Suppressor macrophage (primary cell): ENCODE measurements at regions not wholly inside any gene's neighbourhood (a gene's known extent, or its start where the extent isn't known, plus 50 kb on each side); places are given as distances from the start of the nearest gene placed in this dataset.
A peak's percentile ranks its signal among the peaks of the same experiment; 100 is the strongest.

ENCODE experiments used
- DNase-seq, 4 experiments: peaks; one replicate each; pipeline ENCODE4 v3.0.0-alpha.2; 2020 to 2022

DNA sequence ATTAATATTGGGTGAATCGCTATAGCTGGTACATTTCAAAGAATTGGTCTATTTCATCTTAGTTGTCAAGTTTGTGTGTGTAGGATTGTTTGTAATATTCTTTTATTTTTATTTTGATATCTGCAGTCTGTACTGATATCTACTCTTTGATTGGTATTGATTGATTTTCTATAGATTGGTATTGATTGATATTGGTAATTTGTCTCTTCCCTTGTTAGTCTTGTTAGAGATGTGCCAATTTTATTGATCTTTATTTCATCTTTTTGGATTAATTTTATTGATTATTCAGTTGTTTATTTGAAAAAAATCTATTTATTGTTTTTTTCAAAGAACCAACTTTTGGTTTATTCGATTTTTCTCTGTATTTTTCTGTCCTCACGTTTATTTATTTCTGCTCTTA, 61.4 kb downstream of the TM2D3 start:
- no peak for DNase-seq

DNA sequence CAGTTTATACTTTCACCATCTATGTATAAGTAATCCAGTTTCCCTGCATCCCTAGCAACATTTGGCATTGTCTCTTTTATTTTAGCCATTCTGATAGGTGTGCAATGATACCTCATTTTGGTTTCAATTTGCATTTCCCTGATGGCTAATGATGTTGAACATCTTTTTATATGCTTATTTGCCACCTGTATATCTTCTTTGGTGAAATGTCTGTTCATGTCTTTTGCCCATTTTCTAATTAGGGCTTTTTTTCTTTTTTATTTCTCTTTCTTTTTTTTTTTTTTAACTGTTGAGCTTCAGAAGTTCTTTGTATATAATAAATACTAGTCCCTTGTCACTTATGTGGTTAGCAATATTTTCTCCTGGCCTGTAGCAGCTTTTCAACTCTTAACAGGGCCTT, 68.9 kb downstream of the TM2D3 start:
- no peak for DNase-seq

DNA sequence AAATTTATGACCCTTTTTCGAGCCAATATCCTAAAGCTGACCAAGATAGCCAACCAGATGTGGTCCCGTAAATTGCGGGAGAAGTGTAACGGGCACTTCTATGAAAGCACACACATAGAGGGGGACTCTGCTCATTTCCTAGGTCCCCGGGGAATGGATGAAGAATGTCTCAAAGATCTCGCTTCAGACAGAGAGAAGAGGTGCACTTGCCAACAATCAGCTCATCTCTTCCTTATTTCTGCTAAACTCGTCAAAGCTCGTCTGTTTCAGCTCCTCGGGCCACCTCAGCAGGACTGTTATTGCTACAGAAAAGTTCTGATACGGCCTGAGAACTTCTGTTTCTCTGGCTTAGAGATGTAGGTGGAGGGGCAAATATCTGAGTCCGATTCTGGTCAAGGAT, 71.8 kb downstream of the TM2D3 start:
- DNase-seq, result no peak

DNA sequence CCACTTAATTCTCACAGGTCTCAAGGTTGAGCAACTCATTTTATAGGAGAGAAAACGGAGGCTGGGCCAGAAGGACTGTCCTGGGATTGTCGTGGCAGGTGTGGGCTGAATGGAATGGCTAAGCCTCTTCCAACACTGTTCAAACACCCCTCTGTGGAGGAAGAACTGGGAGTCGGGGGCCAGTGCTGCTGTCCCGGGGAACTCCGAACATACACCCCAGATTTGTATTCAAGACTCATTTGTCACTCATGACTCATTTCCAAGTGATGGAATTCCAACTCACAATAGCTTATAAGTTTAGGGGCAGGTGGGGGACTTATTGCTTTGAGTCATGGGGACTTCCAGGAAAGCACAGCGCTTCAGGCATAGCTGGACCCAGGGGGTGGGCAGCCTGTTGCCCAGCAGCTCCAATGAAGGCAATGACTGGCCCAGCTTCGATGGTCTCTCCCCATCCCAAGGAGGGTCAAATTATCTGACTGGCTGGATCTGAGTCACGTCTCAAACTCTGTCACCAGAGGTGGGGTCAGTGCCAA, 72.5 kb downstream of the TM2D3 start:
- no peak for DNase-seq

DNA sequence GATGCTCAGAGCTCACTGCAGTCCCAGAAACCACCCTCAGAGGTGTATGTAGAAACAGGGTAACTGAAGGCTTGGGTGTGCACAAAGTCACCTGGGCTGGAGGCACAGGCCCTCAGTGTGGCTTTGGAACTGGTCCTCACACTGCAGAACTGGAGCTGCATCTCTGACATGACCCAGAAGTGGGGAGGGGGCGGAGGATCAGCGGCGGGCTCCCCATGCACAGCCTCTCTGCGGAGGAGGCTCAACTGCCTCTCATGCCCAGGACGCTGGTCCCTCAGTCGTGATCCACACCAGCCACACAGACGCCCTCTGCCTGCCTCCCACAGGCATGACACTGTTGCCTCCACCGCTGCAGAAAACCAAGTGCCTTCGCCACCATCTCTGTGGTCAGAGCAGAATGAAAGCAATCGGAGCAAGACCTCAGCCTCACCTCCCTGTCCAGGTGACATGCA, 73.7 kb downstream of the TM2D3 start:
- peak; percentile 13 to 56 (median 36) for DNase-seq

DNA sequence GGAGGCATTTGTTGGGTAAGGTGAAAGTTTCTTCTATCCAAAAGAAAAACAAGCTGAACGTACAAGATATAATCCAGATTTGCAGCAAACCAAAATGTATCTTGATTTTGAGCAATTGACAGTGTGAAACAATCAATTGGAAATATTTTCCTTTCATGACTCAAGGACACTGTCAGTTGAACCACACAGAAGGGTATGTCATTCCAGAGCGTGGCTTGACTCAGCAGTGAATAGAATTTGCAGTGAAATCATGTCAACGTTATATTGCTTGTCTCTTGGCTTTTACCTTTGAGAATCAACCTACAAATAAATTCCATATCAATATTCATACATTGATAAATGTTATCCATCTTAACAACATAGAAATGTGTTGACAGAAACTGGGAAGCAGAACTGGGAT, 78.2 kb downstream of the TM2D3 start:
- no peak for DNase-seq

DNA sequence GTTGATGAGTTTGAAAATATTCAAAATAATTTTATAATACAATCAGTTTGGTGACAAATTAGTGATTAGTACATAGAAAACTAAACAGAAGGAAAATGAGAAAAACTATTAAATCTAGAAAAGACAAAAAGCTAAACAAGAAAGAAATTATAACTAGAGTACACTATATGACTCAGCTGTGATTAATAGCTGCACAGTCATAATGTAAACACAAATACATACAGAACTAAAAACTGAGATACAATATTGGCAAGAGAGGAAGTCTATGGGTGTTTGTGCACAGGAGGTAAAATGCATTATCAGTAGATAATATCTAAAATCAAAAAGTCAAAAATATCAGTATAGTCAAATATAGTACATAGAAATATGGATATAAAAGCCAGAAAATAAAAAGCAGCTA, 80.7 kb upstream of the PCSK6 start:
- DNase-seq, result no peak

DNA sequence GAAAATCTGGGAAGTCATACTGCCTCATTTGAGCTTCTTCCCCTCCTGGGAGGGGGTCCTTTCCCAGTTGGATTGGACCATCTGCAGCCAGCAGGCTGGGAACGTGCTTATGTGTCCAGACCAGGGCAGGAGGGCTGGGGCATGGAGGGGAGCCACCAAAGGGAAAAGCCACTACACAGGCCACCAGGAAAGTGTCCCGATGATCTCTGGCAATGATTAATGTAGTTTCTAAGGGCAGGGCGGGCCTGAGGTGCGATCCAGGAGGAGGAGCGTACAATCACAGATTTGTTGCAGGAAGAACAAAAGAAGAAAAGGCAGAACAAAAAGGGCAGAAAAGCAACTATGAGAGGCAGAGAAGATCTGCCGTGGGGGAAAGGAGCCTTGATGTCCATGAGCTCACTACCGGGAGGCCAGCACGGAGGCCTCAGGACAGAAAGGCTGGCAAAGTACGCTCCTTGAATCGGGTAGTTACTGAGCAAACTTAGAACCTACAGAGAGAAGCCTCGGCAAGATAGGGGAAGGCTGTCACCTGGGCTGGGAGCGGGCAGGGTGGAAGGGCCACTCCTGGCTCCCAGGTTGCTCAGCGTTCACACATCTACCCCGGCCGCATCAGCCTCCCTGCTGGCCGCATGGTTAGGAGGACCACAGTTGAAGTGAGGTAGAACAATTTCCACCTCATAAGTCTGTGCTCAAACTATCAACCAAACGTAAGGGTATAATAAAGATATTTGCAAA, 79.5 kb upstream of the PCSK6 start:
- no peak for DNase-seq

DNA sequence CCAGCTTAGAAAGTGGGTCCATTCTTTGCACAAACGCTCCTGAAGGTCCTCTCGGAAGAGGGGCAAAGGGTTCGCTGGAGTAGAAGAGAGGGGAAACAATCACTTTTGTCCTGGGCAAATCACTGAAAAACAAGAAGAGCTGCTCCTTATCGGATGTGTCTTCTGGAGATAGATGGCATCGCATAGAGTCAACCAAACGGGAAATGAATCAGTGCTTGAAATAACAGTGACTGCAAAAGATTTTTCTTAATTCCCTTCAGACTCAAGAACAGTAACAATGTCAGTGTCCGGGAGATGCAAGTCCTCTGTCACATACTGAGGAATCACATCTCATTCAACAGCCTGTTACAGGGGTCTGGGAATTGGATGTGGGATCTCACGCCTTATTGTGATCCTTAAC, 78.8 kb upstream of the PCSK6 start:
- DNase-seq, result no peak

DNA sequence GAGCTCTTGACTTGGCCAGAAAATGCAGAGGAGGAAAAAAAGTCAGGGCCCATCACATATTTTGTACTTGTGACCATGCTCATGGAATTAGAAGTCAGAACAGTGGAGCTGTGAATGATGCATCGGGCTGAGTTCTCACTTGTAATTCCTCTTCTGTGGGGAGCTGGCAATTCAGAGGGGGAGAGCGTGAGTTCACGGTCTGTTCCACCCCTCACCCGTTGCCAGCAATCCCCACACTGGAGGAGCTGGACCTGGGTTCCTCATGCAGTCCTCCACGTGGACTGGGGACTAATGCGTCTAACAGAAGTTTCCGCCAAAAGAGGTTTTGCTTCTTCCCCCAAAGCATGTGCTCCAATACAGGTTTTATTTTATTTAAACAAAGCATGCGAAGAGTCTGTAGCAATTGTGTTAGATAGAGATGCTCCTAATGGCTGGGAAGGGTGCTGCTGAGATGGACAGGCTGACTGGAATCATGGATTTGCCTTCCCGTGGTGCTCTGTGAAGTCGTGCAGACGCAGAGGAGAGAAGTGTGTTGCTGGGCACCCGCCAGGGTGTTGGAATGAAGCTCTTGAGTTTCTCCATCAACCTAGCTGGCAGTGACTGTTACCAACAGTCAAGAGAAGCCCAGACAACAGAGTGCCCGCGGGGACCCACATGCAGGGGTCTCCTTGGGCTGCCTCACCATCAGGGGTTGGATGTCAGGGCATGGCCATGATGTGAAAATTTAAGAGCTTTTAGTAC, 77.4 kb upstream of the PCSK6 start:
- no peak for DNase-seq

DNA sequence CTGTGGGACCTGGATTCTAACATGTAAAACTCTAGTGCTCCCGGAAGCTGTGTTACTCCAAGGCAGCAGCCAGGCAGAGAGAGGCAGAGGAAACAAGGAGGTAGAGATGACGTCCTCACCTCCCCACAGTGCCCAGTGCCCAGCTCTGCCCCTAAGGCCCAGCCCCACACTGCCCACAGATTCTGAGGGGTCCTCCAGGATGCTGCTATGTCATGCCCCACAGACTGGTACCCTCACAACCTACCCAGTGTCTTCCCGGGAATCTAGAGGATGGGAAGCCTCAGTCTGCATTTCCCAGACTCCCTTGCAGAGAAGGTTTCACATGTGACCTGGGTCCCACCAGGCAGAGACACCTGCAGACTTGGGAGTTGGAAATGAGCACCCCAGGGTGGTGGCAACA, 75.9 kb upstream of the PCSK6 start:
- DNase-seq, result no peak

DNA sequence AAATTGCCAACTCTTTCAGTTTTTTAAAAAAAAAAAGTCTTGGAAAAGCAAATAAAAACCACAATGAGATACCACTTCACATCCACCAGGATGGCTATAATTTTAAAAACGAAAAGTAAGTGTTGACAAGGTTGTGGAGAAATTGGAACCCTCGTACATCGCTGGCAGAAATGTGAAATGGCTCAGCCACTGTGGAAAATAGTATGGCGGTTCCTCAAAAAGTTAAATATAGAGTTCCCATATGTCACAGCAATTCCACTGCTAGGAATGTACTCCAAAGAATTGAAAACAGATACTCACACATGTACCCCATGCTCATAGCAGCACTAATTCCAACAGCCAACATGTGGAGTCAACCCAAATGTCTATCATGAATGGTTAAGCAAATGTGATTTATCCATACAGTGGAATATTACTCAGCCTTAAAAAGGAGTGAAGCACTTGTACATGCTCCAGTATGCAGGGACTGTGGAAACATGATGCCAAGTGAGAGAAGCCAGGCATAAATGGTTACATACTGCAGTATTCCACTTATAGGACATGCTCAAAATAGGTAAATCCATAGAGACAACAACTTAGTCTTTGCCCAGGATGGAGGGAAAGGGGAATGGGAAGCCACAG, 73.8 kb upstream of the PCSK6 start:
- DNase-seq, result no peak

DNA sequence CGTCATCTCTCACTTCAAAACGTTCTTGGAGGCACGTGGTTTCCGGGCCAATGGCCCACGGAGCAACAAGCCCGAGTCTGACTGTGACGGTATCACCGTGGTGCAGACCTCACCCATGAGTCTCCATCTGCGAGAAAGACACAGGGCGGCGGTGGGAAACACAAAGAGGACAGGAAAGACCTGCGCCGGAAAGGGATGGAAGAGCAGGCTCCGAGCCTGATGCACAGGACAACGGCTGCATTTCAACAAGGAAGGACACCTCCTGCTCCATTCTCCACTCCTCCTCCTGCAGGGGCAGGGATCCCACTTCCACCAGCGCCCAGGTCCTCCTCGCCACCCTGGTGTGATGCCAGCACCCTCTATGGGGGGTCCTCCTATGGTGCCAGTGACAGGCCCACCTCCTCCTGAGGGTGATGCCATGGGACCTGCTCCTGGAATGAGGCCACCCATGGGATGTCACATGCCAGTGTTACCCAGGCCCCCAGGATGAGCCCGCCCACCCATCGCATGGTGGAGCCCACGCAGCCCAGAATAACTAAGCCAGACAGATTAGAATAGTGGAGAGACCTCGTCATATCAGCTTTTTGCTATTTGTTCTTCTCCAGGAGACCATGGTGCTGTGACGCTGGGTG, 73.0 kb upstream of the PCSK6 start:
- DNase-seq, result no peak

DNA sequence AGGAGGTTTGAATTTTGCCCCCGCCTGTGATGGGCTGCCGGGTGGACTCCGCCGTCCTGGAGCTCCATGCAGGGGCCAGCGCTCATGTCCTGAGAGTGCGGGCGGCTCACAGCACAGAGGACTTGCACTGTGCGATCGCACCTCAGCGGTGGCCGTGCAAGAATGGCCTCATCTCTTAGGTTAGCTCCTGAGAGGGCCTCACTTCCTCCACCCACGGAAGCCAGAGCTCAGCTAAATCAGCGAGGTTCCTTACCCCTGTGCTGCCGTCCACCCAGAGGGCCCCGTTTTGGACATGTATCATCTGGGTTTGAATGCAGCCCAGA, 72.0 kb upstream of the PCSK6 start:
- DNase-seq, result no peak

DNA sequence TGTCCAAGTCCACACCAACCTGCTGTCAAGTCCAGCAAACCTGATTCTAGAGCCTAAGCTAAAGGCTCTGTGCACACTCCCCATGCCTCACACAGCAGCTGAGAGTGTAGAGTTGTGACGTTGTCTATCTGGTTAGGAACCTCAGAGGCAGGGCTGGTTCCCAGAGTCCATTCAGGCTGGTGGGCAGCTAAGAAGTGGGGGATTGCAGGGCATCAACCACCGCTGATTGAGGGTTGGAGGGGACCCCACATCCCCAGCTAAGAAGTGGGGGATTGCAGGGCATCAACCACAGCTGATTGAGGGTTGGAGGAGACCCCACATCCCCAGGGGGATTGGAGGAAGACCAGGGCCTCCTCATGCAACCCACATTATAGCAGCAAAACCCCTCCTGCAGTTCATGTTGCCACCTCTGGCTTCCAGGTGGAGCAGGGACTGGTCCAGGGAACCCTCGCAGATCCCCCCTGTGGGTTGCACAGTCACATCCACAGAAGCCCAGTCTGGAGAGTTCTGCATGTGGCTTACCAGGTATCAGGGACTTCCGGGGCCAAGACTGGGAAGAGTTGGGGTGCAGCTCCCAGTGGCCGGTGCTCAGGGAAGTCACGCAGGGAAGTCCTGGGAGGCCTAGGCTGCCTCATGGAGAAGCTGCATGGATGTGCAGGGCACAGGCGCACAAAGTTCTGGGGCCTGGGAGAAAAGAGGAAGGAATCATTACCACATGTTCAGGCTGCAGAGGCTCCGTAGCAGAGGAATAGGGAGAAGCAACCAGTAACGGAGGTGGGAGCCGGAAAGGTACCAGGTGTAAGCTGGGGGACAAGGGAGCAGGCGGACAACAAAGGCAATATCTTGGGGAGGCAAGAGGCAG, 71.4 kb upstream of the PCSK6 start:
- DNase-seq, result peak in 3 of 4 experiments; percentile 28 to 43 (median 29)

DNA sequence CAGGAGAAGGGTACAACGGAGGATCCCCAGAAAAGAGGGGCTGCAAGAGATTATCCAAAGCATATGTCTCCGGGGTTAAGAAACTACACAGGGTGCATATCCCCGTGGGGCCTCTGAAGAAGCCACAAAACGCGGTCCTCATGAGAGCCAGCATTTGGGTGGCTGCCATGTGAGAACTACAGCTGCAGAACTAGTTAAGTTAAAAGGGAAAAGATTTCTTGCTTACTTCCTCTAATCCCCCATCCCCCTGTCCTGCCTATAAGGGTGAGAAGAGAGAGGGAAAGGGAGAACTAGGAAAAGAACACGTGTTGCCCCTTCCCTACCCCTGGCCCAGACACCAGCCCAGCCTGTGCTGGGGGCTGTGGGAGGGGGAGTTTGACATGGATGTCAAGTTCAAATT, 70.4 kb upstream of the PCSK6 start:
- peak in 2 of 4 experiments; percentile 21 to 43 for DNase-seq

DNA sequence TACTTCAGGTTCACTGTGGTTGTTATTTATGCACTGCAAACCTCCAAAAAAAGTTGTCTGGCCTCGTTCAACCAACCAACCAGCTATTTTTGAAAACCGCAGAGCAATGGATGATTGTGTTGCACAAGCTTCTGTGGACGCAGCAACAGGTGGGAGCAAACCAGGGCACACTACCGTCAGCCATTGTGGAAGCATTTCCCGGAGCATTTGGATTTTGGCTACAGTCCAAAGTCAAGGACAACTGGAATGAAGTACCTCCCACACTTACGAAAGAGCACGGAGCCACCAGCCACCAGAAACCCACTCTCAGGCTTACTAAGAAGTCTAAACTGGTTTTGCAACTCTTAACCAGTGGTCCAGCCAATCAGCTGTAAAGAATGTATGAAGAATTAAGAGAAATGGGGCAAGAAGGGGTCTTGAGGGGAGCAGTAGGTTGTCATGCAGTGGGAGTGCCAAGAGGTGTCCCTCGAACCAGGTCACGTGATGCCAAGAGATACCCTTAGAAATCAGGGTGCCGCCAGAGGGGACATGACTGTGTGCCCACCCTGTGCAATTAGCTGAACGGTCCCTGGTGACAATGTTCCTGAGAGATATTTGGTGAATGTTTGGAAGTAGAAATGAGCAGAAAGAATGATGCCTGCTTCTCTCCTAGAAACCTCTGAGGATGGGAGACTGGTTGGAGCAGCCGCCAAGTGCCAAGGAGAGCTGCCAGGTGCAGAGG, 68.9 kb upstream of the PCSK6 start:
- DNase-seq, result no peak

DNA sequence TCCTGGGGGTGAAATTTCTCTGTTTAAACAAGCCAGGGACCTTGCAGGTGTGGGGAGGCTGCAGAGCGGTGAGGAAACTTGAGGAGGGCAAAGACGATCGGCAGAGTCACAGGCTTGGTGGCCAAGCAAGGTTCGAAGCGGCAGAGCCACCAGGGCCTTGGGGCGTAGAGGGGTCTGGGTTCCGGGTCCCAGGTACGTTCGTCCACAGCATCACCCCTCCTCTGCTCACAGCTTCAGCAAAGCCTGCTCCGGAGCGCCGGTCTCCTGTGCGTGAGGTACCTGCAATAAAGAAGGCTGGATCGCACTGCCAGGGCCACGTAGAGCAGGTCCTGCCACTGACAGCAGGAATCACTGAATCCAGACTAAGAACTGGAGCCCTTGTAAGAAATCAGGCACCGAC, 66.8 kb upstream of the PCSK6 start:
- no peak for DNase-seq

DNA sequence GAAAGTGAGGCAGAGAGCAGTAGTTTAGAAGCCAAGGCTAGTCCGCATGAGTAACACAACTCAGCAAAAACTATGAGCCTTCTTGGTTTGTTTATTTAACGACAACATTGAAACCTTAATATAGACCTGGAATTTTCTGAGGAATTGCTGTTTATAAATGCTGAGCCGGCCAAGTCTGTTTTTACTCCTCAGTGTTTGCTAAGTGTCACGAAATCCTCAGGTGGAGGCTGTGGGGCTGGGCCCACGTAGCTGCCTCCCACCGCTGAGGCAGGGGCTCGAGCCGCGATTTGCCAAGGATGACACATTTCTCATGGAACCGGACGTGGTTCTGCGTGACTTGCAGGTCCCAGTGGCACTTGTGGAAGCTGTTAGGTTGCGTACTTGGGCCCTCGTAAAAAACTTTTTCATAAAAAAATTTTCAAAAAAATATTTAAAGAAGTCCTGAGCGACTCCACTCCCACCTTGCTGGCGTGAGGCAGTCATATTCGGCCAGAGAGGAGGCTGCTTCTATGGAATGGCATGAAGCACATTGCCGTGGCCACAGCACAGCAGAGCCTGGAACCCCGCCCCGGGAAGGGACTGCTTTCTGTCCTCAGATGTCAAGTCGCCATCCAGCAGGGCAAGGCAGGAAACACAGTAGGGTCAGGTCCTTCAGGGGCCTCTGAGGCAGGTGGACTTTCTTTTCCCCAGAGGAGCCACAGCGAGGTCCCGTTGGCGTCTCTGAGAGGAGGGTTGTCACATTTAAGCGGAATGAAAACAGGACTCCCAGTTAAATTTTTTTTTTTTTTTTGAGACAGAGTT, 64.8 kb upstream of the PCSK6 start:
- no peak for DNase-seq

DNA sequence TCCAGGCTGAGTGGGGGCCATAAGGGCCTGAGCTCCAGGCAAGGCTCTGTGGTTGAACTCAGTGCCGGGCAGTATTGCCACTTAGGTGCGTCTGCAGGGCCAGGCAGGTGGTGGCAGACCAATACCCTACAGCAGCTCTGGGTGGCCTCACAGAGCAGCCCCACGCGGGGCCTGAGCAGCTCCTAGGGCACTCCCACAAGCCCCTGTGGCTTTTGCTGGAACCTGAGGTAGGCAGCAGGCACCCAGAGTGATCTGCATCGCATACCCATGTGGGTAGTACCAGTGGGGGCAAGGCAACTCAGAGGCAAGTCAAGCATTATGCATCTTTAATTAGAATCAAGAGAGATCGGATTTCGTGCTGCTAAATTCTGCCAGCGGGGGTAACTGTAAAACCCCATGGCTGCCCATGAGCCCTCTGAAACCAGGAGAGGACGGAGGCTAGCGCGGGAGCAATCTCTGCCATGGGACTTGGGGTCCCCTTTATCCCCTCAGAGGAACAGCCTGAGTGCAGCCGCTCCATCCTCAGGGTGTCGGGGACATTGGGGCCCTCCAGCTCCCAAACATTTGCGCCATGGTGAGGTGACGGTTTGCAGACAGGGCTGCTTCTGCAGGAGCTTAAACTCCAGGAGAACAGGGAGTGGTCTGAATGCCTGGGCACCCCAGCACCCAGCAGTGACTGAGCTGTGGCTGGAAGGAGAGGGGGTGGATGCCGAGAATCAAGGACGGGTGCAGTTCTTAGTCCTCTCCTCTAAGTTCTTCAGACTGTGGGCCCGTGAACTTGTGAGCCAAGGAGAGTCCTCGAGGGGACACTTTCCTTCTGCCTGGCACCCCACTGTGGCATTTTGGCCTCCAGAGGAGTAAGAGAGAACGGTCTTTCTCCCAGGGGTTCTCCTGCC, 62.4 kb upstream of the PCSK6 start:
- no peak for DNase-seq
